ENCODE measurements at regions not wholly inside any gene's neighbourhood (a gene's known extent, or its start where the extent isn't known, plus 50 kb on each side); places are given as distances from the start of the nearest gene placed in this dataset.

DNA sequence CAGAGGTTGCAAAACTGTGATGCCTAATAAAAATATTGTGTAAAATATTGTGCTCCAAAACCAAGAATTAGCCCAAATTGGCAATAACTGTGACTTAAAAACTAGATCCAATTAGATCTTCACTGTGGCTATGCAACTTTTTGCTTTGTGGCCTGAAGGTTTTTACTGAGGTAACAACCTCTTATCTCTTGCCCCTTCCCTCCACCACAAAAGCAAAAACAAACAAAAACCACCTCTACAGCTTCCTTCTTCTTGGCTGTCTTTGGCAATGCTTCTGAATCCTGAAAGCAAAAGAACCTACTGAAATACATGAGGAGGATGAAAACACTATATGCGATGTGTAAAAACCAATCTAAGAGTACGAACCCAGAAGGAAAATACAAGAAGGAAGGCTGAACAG, 226.7 kb upstream of the MBL2 start:
- H2AK5ac ChIP-seq (ENCODE audit: low read depth, low read length): no peak overlapping the region
- no peaks in the 10 kb centered on the region for H3K79me1 ChIP-seq (ENCODE audit: low read depth, low read length)
- H4K91ac ChIP-seq (ENCODE audit: low read depth, low read length, poor library complexity): no peak overlapping the region
- no peak overlapping the region for H2AFZ ChIP-seq (ENCODE audit: low read length)
- no peak overlapping the region for H4K8ac ChIP-seq (ENCODE audit: low read depth, low read length)
- H3K23ac ChIP-seq (ENCODE audit: low read depth, low read length, poor library complexity): no peak overlapping the region
- H2BK12ac ChIP-seq (ENCODE audit: low read length): no peak overlapping the region
- no peaks in the 10 kb centered on the region for H3K27me3 ChIP-seq (ENCODE audit: control insufficient read depth in 3 of 3, insufficient read depth in 3 of 3, low read depth in 1 of 3, low read length in 3 of 3)
- no peak overlapping the region for H3K27ac ChIP-seq (replicated peaks; ENCODE audit: low read length)
- no peaks in the 10 kb centered on the region for H3K36me3 ChIP-seq (replicated peaks in 1 of 2; ENCODE audit: control insufficient read depth in 2 of 2, insufficient read depth in 2 of 2, low read length in 2 of 2)
- no peak for DNase-seq (ENCODE audit: low spot score)
- H2BK15ac ChIP-seq (ENCODE audit: low read length): no peak overlapping the region
- H3K4me2 ChIP-seq (ENCODE audit: insufficient read depth, low read length, poor library complexity, severe bottlenecking): no peak overlapping the region
- no peak overlapping the region for H2BK5ac ChIP-seq (ENCODE audit: low read length)
- no peak overlapping the region for H3K9ac ChIP-seq (ENCODE audit: low read depth, low read length, poor library complexity)
- no peak overlapping the region for H3K18ac ChIP-seq (ENCODE audit: low read length)
- peaks cover 2 to 6% of the 10 kb centered on the region in 2 donors for H3K9me3 ChIP-seq (replicated peaks in 1 of 2; ENCODE audit: control insufficient read depth in 2 of 2, insufficient read depth in 1 of 2, low read depth in 1 of 2, low read length in 2 of 2)
- H2BK120ac ChIP-seq (ENCODE audit: low read depth, low read length): no peak overlapping the region
- H3K4me3 ChIP-seq (ENCODE audit: low read length in 2 of 2): no peak overlapping the region
- H3K4ac ChIP-seq (ENCODE audit: low read length): no peak overlapping the region
- H3K14ac ChIP-seq (ENCODE audit: low read length): no peak overlapping the region
- whole genome bisulfite sequencing, 2 donors (ENCODE audit: extremely low coverage in 2 of 2, insufficient read length in 2 of 2, insufficient replicate concordance in 1 of 2): no CpG with 5 or more reads among the region's 2 CpGs
- H3K4me1 ChIP-seq (ENCODE audit: control insufficient read depth in 2 of 2, insufficient read depth in 1 of 2, low read depth in 1 of 2, low read length in 2 of 2): no peaks in the 10 kb centered on the region

DNA sequence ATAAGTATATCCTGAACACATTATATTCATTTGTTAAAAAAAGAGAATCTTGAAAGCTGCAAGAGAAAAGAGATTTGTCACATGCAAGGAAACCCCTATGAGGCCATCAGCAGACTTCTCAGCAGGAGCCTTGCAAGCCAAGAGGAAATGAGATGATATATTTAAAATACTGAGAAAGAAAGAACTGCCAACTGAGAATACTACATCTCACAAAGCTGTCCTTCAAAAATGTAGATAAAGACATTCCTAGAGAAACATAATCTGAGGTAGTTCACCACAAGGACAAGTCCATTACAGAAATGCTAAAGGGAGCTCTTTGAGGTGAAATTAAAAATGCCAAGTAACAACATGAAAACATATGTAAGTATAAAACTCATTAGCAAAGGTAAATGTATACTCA, 224.4 kb upstream of the MBL2 start:
- Histone ChIP-seq H3K14ac (ENCODE audit: low read length) (no peak overlapping the region), H2BK12ac (ENCODE audit: low read length) (no peak overlapping the region), H3K23ac (ENCODE audit: low read depth, low read length, poor library complexity) (no peak overlapping the region), H3K79me1 (ENCODE audit: low read depth, low read length) (no peaks in the 10 kb centered on the region), H2BK5ac (ENCODE audit: low read length) (no peak overlapping the region), H3K4me3 (ENCODE audit: low read length in 2 of 2) (no peak overlapping the region), H3K4ac (ENCODE audit: low read length) (no peak overlapping the region), H4K91ac (ENCODE audit: low read depth, low read length, poor library complexity) (no peak overlapping the region), H3K18ac (ENCODE audit: low read length) (no peak overlapping the region), H3K36me3 (replicated peaks in 1 of 2; ENCODE audit: control insufficient read depth in 2 of 2, insufficient read depth in 2 of 2, low read length in 2 of 2) (no peaks in the 10 kb centered on the region), H2BK15ac (ENCODE audit: low read length) (no peak overlapping the region), H3K4me2 (ENCODE audit: insufficient read depth, low read length, poor library complexity, severe bottlenecking) (no peak overlapping the region), H2BK120ac (ENCODE audit: low read depth, low read length) (no peak overlapping the region), H2AK5ac (ENCODE audit: low read depth, low read length) (no peak overlapping the region), H3K27me3 (ENCODE audit: control insufficient read depth in 3 of 3, insufficient read depth in 3 of 3, low read depth in 1 of 3, low read length in 3 of 3) (no peaks in the 10 kb centered on the region), H2AFZ (ENCODE audit: low read length) (no peak overlapping the region), H4K8ac (ENCODE audit: low read depth, low read length) (no peak overlapping the region), H3K27ac (replicated peaks; ENCODE audit: low read length) (no peak overlapping the region), H3K9me3 (replicated peaks in 1 of 2; ENCODE audit: control insufficient read depth in 2 of 2, insufficient read depth in 1 of 2, low read depth in 1 of 2, low read length in 2 of 2) (peaks cover 2 to 6% of the 10 kb centered on the region in 2 donors), H3K9ac (ENCODE audit: low read depth, low read length, poor library complexity) (no peak overlapping the region), H3K4me1 (ENCODE audit: control insufficient read depth in 2 of 2, insufficient read depth in 1 of 2, low read depth in 1 of 2, low read length in 2 of 2) (no peaks in the 10 kb centered on the region)
- no peak for DNase-seq (ENCODE audit: low spot score)

DNA sequence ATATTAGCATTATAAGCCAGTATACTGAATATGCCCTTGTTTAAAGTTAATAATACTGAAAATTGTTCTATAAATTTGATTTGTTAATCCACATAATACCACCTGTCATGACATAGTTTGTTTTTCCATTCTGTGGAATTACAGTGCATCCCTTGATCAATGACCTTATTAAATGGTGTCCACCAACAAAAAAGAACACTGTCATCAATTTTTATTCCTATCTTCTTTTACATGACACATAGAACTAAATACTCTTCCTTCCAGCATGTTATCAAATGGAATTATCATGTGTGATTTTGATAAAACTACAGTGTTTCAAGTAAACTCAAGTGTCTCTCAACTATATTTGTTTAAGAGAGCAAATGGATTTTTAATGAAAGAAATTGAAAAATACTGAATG, 221.8 kb upstream of the MBL2 start:
- H2BK5ac ChIP-seq (ENCODE audit: low read length): no peak overlapping the region
- no peaks in the 10 kb centered on the region for H3K27me3 ChIP-seq (ENCODE audit: control insufficient read depth in 3 of 3, insufficient read depth in 3 of 3, low read depth in 1 of 3, low read length in 3 of 3)
- no peak overlapping the region for H2BK12ac ChIP-seq (ENCODE audit: low read length)
- H3K9ac ChIP-seq (ENCODE audit: low read depth, low read length, poor library complexity): no peak overlapping the region
- no peak overlapping the region for H3K18ac ChIP-seq (ENCODE audit: low read length)
- H3K23ac ChIP-seq (ENCODE audit: low read depth, low read length, poor library complexity): no peak overlapping the region
- no peaks in the 10 kb centered on the region for H3K79me1 ChIP-seq (ENCODE audit: low read depth, low read length)
- no peak overlapping the region for H4K91ac ChIP-seq (ENCODE audit: low read depth, low read length, poor library complexity)
- no peak for DNase-seq (ENCODE audit: low spot score)
- H3K14ac ChIP-seq (ENCODE audit: low read length): no peak overlapping the region
- peaks cover 2 to 6% of the 10 kb centered on the region in 2 donors for H3K9me3 ChIP-seq (replicated peaks in 1 of 2; ENCODE audit: control insufficient read depth in 2 of 2, insufficient read depth in 1 of 2, low read depth in 1 of 2, low read length in 2 of 2)
- no peaks in the 10 kb centered on the region for H3K4me1 ChIP-seq (ENCODE audit: control insufficient read depth in 2 of 2, insufficient read depth in 1 of 2, low read depth in 1 of 2, low read length in 2 of 2)
- H3K4me2 ChIP-seq (ENCODE audit: insufficient read depth, low read length, poor library complexity, severe bottlenecking): no peak overlapping the region
- H2BK15ac ChIP-seq (ENCODE audit: low read length): no peak overlapping the region
- no peak overlapping the region for H2AFZ ChIP-seq (ENCODE audit: low read length)
- no peaks in the 10 kb centered on the region for H3K36me3 ChIP-seq (replicated peaks in 1 of 2; ENCODE audit: control insufficient read depth in 2 of 2, insufficient read depth in 2 of 2, low read length in 2 of 2)
- no peak overlapping the region for H4K8ac ChIP-seq (ENCODE audit: low read depth, low read length)
- no peak overlapping the region for H2AK5ac ChIP-seq (ENCODE audit: low read depth, low read length)
- H2BK120ac ChIP-seq (ENCODE audit: low read depth, low read length): no peak overlapping the region
- no peak overlapping the region for H3K4me3 ChIP-seq (ENCODE audit: low read length in 2 of 2)
- no peak overlapping the region for H3K27ac ChIP-seq (replicated peaks; ENCODE audit: low read length)
- H3K4ac ChIP-seq (ENCODE audit: low read length): no peak overlapping the region

DNA sequence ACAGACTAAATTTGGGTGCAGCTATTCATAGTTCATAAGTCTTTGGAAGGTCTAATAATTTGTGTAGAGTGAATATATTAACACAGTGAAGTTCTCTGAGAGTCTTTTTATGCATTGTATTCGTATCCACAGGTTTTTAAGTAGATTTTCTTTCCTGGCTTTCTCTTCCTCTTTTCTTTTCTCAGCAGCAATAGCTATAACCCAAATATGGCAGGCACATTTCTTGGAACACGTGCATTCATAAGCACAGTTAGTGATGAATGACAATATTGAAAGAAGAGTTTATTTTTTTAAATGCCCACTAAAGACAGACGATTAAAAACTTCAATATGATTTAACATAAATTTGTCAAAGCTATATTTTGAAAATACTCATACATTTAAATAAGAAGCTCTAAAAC, 220.5 kb upstream of the MBL2 start:
- Histone ChIP-seq H3K27me3 (ENCODE audit: control insufficient read depth in 3 of 3, insufficient read depth in 3 of 3, low read depth in 1 of 3, low read length in 3 of 3) (no peaks in the 10 kb centered on the region), H3K4ac (ENCODE audit: low read length) (no peak overlapping the region), H3K23ac (ENCODE audit: low read depth, low read length, poor library complexity) (no peak overlapping the region), H4K91ac (ENCODE audit: low read depth, low read length, poor library complexity) (no peak overlapping the region), H3K9ac (ENCODE audit: low read depth, low read length, poor library complexity) (no peak overlapping the region), H2AK5ac (ENCODE audit: low read depth, low read length) (no peak overlapping the region), H2BK5ac (ENCODE audit: low read length) (no peak overlapping the region), H3K27ac (replicated peaks; ENCODE audit: low read length) (no peak overlapping the region), H2BK12ac (ENCODE audit: low read length) (no peak overlapping the region), H3K79me1 (ENCODE audit: low read depth, low read length) (no peaks in the 10 kb centered on the region), H3K9me3 (replicated peaks in 1 of 2; ENCODE audit: control insufficient read depth in 2 of 2, insufficient read depth in 1 of 2, low read depth in 1 of 2, low read length in 2 of 2) (peaks cover 2 to 6% of the 10 kb centered on the region in 2 donors), H3K36me3 (replicated peaks in 1 of 2; ENCODE audit: control insufficient read depth in 2 of 2, insufficient read depth in 2 of 2, low read length in 2 of 2) (no peaks in the 10 kb centered on the region), H4K8ac (ENCODE audit: low read depth, low read length) (no peak overlapping the region), H3K4me1 (ENCODE audit: control insufficient read depth in 2 of 2, insufficient read depth in 1 of 2, low read depth in 1 of 2, low read length in 2 of 2) (no peaks in the 10 kb centered on the region), H2AFZ (ENCODE audit: low read length) (no peak overlapping the region), H3K18ac (ENCODE audit: low read length) (no peak overlapping the region), H3K4me3 (ENCODE audit: low read length in 2 of 2) (no peak overlapping the region), H3K4me2 (ENCODE audit: insufficient read depth, low read length, poor library complexity, severe bottlenecking) (no peak overlapping the region), H2BK120ac (ENCODE audit: low read depth, low read length) (no peak overlapping the region), H3K14ac (ENCODE audit: low read length) (no peak overlapping the region), H2BK15ac (ENCODE audit: low read length) (no peak overlapping the region)
- WGBS, 2 donors (ENCODE audit: extremely low coverage in 2 of 2, insufficient read length in 2 of 2, insufficient replicate concordance in 1 of 2): no CpG with 5 or more reads among the region's 3 CpGs
- DNase-seq (ENCODE audit: low spot score): no peak
